22Rv1 (cell line): ENCODE measurements at regions not wholly inside any gene's neighbourhood (a gene's known extent, or its start where the extent isn't known, plus 50 kb on each side); places are given as distances from the start of the nearest gene placed in this dataset.

Experiments used
- CTCF ChIP-seq: fragments of 450-650 bp; IDR thresholded peaks from 2 replicates; pipeline ENCODE4 v1.5.1; 2017; ENCODE audit warnings: mild to moderate bottlenecking
- ZFX ChIP-seq: fragments of 450-650 bp; IDR thresholded peaks from 2 replicates; pipeline ENCODE4 v1.6.1; 2017; ENCODE audit warnings: antibody characterized with exemption, borderline replicate concordance

GRCh38 chr2:129274038-129274415, 705.4 kb upstream of the RAB6C start:
- TF ChIP-seq CTCF (no peak), ZFX (no peak)
